NB4 (cell line): ENCODE measurements at regions not wholly inside any gene's neighbourhood (a gene's known extent, or its start where the extent isn't known, plus 50 kb on each side); places are given as distances from the start of the nearest gene placed in this dataset.

Experiments used
- CTCF ChIP-seq: IDR thresholded peaks from one replicate; pipeline ENCODE4 v1.5.1; 2012; ENCODE audit warnings: low read depth, low read length
- MAX ChIP-seq: IDR thresholded peaks from 2 replicates; pipeline ENCODE4 v1.6.1; 2011; ENCODE audit warnings: low read depth, low read length
- MYC ChIP-seq: IDR thresholded peaks from 2 replicates; pipeline ENCODE4 v1.6.1; 2011; ENCODE audit warnings: low read depth, low read length
- POLR2A ChIP-seq: IDR thresholded peaks from 2 replicates; pipeline ENCODE4 v1.6.1; 2011; ENCODE audit warnings: mild to moderate bottlenecking; ENCODE audit not compliant: insufficient read length; ENCODE audit errors: extremely low read depth

- TF ChIP-seq CTCF, result no peak
- TF ChIP-seq POLR2A, result no peak
- no peak for TF ChIP-seq MYC
- no peak for TF ChIP-seq MAX
Measured at GRCh38 chr11:90783111-90783510, 560.3 kb upstream of the CHORDC1 start.
